GM12873 (cell line): ENCODE measurements at regions not wholly inside any gene's neighbourhood (a gene's known extent, or its start where the extent isn't known, plus 50 kb on each side); places are given as distances from the start of the nearest gene placed in this dataset.

Experiments
- TF ChIP-seq, protein P1 (sequence below): IDR thresholded peaks from 2 replicates; pipeline ENCODE4 v1.5.1; 2012; ENCODE audit warnings: low read depth, mild to moderate bottlenecking, moderate library complexity, low read length, control low read depth; ENCODE audit not compliant: insufficient read depth; ENCODE audit errors: missing control alignments

- TF ChIP-seq, protein P1, sequence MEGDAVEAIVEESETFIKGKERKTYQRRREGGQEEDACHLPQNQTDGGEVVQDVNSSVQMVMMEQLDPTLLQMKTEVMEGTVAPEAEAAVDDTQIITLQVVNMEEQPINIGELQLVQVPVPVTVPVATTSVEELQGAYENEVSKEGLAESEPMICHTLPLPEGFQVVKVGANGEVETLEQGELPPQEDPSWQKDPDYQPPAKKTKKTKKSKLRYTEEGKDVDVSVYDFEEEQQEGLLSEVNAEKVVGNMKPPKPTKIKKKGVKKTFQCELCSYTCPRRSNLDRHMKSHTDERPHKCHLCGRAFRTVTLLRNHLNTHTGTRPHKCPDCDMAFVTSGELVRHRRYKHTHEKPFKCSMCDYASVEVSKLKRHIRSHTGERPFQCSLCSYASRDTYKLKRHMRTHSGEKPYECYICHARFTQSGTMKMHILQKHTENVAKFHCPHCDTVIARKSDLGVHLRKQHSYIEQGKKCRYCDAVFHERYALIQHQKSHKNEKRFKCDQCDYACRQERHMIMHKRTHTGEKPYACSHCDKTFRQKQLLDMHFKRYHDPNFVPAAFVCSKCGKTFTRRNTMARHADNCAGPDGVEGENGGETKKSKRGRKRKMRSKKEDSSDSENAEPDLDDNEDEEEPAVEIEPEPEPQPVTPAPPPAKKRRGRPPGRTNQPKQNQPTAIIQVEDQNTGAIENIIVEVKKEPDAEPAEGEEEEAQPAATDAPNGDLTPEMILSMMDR = no peak
These were observed 829.4 kb upstream of the DPPA4 start for GRCh38 chr3:110166791-110167190.

- TF ChIP-seq, protein P1 = no peak
These were observed 837.6 kb upstream of the DPPA4 start for GRCh38 chr3:110174908-110175307.

DNA sequence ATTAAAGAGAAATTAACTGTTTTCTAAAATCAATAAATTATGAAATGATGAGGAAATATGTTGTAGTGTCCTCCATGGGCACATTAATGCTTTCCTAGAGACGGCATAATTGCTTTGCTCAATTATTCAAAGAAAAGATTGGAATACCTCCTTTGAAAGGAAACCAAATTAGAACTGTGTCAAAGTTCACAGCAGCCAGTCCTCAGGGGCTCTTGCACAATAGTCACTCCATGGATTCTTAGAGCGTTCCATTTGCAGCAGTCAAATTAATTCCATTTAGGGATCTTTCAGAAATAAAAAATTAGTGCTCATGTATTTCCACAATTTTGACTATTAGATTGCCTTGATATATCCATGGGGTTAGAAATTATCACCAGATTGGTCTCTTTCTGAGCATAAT, 841.6 kb upstream of the DPPA4 start:
- TF ChIP-seq, protein P1 = no peak

GRCh38 chr3:110180733-110181132, 843.4 kb upstream of the DPPA4 start:
- TF ChIP-seq, protein P1 = no peak

DNA sequence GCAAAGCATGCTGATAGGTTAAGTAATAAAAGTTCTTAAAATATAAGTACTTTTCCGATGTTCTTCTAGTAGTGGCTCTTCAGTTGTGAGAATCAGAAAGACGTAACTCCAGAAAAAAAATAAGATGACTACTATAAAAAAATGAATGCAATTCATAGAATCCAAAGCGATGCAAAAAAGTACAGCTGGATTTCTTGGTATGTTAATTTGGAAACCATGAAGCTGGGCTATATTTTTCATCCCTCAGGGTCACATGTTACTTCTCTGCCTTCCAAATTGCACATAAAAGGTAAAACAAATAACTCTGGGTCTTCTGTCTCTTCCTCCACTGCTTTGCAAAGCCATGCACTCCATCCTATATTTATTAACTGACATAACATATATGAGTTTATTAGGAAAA, 843.9 kb upstream of the DPPA4 start:
- TF ChIP-seq, protein P1 = no peak

GRCh38 chr3:110184536-110184935, 847.2 kb upstream of the DPPA4 start:
- TF ChIP-seq, protein P1 = no peak

GRCh38 chr3:110193074-110193473, 855.7 kb upstream of the DPPA4 start:
- TF ChIP-seq, protein P1 = no peak
